ENCODE measurements at regions not wholly inside any gene's neighbourhood (a gene's known extent, or its start where the extent isn't known, plus 50 kb on each side); places are given as distances from the start of the nearest gene placed in this dataset.

- DNase-seq, result no peak
Observed at GRCh38 chr12:42643881-42644579, 54.5 kb upstream of the PRICKLE1 start.

DNA sequence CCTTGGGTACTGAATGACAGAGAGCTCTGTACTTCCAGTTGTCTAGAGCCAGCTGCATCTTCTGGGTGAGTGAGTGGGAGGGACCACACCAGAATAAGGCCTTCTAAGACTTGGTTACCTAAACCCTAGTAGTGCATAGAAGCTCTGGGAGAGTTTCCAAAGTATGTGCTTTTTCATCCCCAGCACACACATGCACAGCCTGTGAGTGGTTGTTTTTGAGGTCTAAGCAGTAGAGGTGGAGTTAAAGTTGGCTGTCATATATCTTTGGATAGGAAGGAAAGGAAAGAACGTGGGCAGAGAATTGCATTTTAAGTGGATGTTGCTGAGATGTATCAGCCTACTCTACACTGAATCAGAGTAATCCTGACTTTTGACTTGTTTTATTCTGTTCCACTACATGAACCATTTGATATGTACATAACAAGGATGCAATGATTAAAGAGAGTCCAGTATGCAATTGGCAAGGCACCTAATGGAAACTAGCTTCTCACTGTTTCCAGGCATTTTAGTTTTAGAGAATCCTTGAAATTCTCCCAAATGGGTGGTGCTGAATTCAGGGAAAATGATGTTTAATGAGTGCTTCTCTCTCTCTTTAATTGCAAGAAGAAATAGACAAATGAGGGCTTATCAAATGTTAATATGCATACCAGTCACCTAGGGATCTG is 51.8 kb upstream of the PRICKLE1 start:
- no peak for DNase-seq

- DNase-seq, result no peak
Observed at GRCh38 chr12:42640391-42640790, 50.8 kb upstream of the PRICKLE1 start.

DNA sequence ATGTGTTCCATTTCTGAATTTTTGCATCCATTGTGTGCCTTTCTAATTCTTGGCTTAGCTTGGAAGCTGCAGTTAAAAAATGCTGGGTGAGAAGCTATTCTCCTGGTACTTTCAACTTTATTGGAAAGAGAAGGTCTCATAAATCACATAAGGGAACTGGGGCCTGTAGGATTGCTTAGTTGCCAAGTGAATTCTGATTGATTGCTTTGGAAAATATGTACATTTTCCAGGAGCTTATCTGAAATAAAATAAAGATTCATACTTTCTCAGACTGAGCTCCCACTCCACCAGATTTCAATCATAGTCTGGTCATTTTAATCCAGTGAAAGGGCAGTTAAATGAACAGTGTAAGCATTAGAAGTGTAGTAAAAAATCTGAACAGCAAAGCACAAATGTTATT is 50.0 kb upstream of the PRICKLE1 start:
- DNase-seq, result no peak
